GDM1 (cell line): ENCODE measurements at regions not wholly inside any gene's neighbourhood (a gene's known extent, or its start where the extent isn't known, plus 50 kb on each side); places are given as distances from the start of the nearest gene placed in this dataset.

Experiments
- DNase-seq: peaks from one replicate; lab custom pipeline; 2025; lab: John Stamatoyannopoulos, UW

- DNase-seq = no peak
Measured at GRCh38 chr2:11953258-11953657, 206.8 kb downstream of the LPIN1 start.

GRCh38 chr2:11955314-11955713 is 208.9 kb downstream of the LPIN1 start:
- no peak for DNase-seq

GRCh38 chr2:11955884-11956291 is 209.5 kb downstream of the LPIN1 start:
- DNase-seq = no peak

GRCh38 chr2:11962707-11963328 is 216.4 kb downstream of the LPIN1 start:
- DNase-seq = no peak

GRCh38 chr2:11963966-11964365 is 217.5 kb downstream of the LPIN1 start:
- DNase-seq = no peak

- DNase-seq = no peak
Measured at GRCh38 chr2:11967946-11968465, 221.6 kb downstream of the LPIN1 start.

- no peak for DNase-seq
Measured at GRCh38 chr2:11968521-11968920, 222.1 kb downstream of the LPIN1 start.

GRCh38 chr2:11969774-11970173 is 223.3 kb downstream of the LPIN1 start:
- no peak for DNase-seq

GRCh38 chr2:11974573-11974972 is 228.1 kb downstream of the LPIN1 start:
- no peak for DNase-seq

GRCh38 chr2:11975373-11975772 is 228.9 kb downstream of the LPIN1 start:
- no peak for DNase-seq

- no peak for DNase-seq
Measured at GRCh38 chr2:11976073-11976472, 229.6 kb downstream of the LPIN1 start.

GRCh38 chr2:11977766-11978524 is 231.5 kb downstream of the LPIN1 start:
- DNase-seq = no peak

- no peak for DNase-seq
Measured at GRCh38 chr2:11980809-11981208, 234.4 kb downstream of the LPIN1 start.

- DNase-seq = no peak
Measured at GRCh38 chr2:11983401-11983800, 237.0 kb downstream of the LPIN1 start.

GRCh38 chr2:11983870-11984269 is 237.4 kb downstream of the LPIN1 start:
- DNase-seq = no peak

GRCh38 chr2:11984316-11985158 is 238.1 kb downstream of the LPIN1 start:
- DNase-seq = no peak

GRCh38 chr2:11985817-11986566 is 239.6 kb downstream of the LPIN1 start:
- no peak for DNase-seq

- no peak for DNase-seq
Measured at GRCh38 chr2:11987151-11987550, 240.7 kb downstream of the LPIN1 start.

GRCh38 chr2:11988691-11989353 is 242.4 kb downstream of the LPIN1 start:
- no peak for DNase-seq

- DNase-seq = no peak
Measured at GRCh38 chr2:11989354-11989703, 242.9 kb downstream of the LPIN1 start.

GRCh38 chr2:11990576-11990975 is 244.1 kb downstream of the LPIN1 start:
- DNase-seq = no peak
